NCI-H524 treated with DMSO at 0.1 percent for 48 hours (cell line): ENCODE measurements at regions not wholly inside any gene's neighbourhood (a gene's known extent, or its start where the extent isn't known, plus 50 kb on each side); places are given as distances from the start of the nearest gene placed in this dataset.
"Not testable (repeated sequence)": the region's sequence is repeated elsewhere in the genome, so short reads cannot be mapped to it uniquely, and the experiment has no call there.

Experiments used
- DNase-seq: peaks from one replicate; lab custom pipeline; 2025; lab: John Stamatoyannopoulos, UW

- DNase-seq = no peak
These were observed 151.9 kb upstream of the ZNF184 start for GRCh38 chr6:27624694-27625262.

GRCh38 chr6:27623103-27623502, 150.2 kb upstream of the ZNF184 start:
- DNase-seq = no peak

GRCh38 chr6:27619436-27619835, 146.5 kb upstream of the ZNF184 start:
- no peak for DNase-seq

- DNase-seq = no peak
These were observed 145.1 kb upstream of the ZNF184 start for GRCh38 chr6:27617700-27618689.

DNA sequence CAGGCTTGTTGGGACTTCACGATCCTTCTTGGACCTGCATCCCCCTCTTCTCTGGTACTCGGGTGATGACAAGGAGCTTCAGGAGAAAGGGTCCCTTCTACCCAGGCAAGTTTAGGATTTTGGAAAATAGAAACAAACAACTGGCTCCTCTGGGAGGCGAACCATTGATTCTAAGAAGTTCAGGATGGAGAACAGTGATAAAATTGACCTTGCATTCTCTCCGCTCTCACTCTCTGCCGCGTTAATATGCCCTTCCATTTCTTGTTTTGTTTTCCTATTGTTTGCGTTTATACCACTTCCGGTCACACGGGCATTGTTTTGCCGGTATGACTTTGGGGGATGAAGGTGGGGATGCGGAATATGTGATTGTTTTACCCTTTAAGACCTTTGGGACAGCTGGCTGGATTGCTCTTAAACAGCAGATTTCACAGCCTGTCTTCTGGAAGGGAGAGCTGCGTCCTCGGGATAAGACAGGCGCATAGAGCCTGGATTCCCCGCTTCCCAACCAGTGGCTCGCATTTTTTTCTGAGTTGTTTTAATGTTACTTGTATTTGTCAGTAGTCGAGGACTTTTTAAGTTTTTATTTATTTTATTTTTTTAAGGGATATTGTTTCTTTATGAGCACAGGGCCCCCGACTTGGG, 144.3 kb upstream of the ZNF184 start:
- DNase-seq = no peak

GRCh38 chr6:27616328-27617045, 143.6 kb upstream of the ZNF184 start:
- DNase-seq = no peak

- no peak for DNase-seq
These were observed 138.5 kb upstream of the ZNF184 start for GRCh38 chr6:27611451-27611850.

DNA sequence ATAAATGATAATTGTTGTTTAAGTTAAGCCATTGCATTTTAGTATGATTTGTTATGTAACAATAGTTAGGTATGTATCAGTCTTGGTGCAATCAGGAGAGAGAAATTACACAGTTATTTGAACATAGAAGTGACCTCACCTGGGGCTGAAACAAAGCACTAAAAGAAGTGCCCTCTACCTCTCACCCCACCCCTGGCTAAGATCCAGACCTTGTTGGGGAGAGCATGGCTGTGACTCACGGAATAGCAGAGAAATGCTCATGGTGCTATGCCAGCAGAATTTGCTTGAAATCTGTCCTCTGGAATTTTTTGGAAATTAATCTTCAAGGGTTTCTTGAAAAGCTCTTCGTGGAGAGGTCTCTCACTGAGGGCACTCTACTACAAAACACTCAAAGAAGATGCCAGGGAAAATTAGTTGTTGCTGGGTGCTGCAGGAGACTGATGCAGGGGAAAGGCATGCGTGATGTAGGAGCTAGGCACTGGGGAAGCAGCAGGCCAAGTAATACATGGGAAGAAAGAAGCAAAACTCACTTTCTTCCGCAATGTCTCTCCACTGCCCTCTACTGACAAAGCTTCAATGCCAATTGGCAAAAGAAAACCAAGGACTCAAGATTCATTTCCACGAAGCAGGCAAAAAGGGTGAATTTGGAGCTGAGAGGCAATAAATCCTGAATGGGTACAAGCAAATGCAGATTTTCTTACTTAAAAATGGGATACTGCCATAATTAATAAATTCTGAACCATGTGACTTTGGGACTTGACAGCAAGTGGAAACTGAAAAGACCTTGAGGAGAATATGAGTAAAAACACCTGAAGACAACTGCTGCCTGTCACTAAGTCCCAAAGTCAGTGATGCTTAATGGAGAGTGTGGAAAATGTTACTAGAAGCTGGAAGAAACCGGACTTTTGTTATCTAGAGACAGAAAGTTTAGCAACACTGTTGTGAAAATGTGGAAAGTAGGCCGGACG, 136.3 kb upstream of the ZNF184 start:
- DNase-seq = no peak

- no peak for DNase-seq
These were observed 132.8 kb upstream of the ZNF184 start for GRCh38 chr6:27605401-27606342.

DNA sequence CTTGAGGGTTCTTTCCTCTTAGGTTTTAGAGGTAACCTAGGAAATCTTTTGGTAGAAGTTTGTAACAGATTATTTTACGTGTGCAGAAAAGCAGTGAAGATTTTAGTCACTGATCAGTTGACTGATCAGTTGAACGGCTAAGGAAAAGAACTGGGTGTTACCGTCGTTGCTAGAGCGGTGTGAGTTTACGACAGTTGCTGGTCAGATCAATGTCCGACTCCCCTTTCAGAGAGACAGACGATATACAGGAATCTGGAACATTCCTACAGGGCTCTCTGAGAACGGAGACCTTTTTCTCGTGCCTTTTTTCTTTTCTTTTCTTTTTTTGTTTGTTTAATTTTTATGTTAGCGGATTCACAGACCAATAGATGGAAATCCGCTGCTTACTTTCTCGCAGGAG, 132.1 kb upstream of the ZNF184 start:
- DNase-seq = no peak

GRCh38 chr6:27601668-27602254, 128.9 kb upstream of the ZNF184 start:
- DNase-seq = no peak

DNA sequence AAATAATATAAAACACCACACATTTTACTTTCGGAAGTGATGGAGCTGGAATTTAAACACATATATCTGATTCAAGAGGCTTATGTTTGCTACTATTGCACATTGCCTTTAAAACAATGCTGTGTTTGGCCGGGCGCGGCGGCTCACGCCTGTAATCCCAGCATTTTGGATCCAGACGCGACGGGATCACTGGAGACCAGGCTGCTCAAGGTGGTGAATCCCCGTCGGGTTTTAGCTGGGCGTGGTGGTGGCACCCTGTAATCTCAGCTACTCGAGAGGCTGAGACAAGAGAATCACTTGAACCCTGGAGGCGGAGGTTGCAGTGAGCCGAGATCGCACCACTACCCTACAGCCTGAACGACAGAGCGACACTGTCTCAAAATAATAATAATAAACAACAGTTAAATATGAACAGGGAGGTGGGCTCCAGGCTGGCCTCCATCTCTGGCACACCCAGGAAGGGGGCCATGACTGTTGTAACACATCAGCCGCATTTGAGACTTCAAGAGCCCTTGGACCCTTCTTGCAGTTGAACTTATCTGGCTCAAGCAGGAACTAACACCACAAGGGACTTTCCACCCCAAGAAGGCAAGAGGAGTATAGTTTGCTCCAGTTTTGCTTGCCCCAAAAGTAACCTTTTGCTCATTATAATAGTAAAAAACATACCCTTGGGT, 127.1 kb upstream of the ZNF184 start:
- DNase-seq = no peak

DNA sequence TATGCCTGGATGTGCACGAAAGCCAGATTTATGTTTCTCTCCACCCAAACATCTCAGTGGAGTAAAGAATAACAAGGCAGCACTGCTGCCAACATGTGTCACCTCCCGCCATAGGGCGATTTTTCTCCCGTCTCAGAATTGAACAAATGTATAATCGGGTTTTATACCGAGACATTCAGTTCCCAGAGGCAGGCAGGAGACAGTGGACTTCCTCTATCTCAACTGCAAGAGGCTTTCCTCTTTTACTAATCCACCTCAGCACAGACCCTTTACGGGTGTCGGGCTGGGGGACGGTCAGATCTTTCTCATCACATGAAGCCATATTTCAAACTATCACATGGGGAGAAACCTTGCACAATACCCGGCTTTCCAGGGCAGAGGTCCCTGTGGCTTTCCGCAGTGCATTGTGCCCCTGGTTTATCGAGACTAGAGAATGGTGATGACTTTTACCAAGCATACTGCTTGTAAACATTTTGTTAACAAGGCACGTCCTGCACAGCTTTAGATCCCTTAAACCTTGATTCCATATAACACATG, 124.2 kb upstream of the ZNF184 start:
- DNase-seq = not testable (repeated sequence)

GRCh38 chr6:27593861-27594260, 121.0 kb upstream of the ZNF184 start:
- no peak for DNase-seq

GRCh38 chr6:27593200-27593818, 120.4 kb upstream of the ZNF184 start:
- no peak for DNase-seq

- DNase-seq = no peak
These were observed 119.7 kb upstream of the ZNF184 start for GRCh38 chr6:27592481-27593199.

DNA sequence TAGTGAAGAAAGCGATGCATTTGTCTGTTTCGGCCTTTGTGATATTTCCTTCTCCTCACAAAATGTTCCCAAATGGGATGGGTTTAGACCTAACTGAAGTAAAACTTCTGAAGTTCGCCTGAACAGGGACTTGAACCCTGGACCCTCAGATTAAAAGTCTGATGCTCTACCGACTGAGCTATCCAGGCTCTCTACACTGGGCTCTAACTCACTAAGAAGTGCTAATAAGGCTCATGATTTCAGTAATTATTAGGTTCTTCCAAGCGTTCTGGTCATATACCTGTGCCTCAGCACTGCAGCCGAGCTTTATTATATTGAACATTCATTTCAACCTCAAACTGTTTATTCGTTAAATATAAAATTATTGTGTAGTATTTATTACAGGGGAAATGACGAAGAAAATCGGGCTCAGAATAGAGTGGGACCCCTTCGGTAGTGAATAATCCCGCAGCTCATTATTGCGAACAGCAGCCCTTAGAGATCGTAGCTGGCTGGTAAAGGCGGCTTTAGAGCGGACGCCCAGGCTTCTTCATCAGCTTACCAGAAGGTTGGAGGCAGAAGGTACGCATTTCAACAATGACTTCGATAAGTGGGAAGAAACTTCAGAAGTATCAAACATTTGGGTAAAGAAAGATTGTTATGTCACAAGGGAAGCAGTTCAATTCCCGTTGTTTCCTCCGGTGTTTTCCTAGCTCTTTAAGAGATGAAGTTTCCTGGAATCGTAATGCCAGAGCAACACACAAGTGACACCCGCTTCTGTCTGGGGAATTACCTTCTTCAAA, 119.0 kb upstream of the ZNF184 start:
- peak; percentile 50 for DNase-seq
